Glutamatergic neuron (in vitro differentiated cells): ENCODE measurements at regions not wholly inside any gene's neighbourhood (a gene's known extent, or its start where the extent isn't known, plus 50 kb on each side); places are given as distances from the start of the nearest gene placed in this dataset.

Experiments used
- DNase-seq: peaks from one replicate; pipeline ENCODE4 v3.0.0; 2022
- H3K27ac Mint-ChIP-seq: one replicate; pipeline ENCODE4 v1.8.0; 2020; ENCODE audit warnings: mild to moderate bottlenecking, mixed read lengths, inconsistent platforms; ENCODE audit not compliant: unreplicated experiment
- H3K27me3 Mint-ChIP-seq: one replicate; pipeline ENCODE4 v1.8.0; 2020; ENCODE audit warnings: mild to moderate bottlenecking, moderate library complexity, mixed read lengths, inconsistent platforms; ENCODE audit not compliant: unreplicated experiment
- H3K36me3 Mint-ChIP-seq: one replicate; pipeline ENCODE4 v1.8.0; 2020; ENCODE audit warnings: mild to moderate bottlenecking, mixed read lengths, inconsistent platforms; ENCODE audit not compliant: unreplicated experiment
- H3K4me1 Mint-ChIP-seq: one replicate; pipeline ENCODE4 v1.8.0; 2020; ENCODE audit warnings: mild to moderate bottlenecking, low read depth, mixed read lengths, inconsistent platforms; ENCODE audit not compliant: unreplicated experiment
- H3K4me3 Mint-ChIP-seq: one replicate; pipeline ENCODE4 v1.8.0; 2020; ENCODE audit warnings: mild to moderate bottlenecking, mixed read lengths, inconsistent platforms; ENCODE audit not compliant: unreplicated experiment
- H3K9me3 Mint-ChIP-seq: one replicate; pipeline ENCODE4 v1.8.0; 2020; ENCODE audit warnings: mild to moderate bottlenecking, moderate library complexity, mixed read lengths, inconsistent platforms; ENCODE audit not compliant: unreplicated experiment
- CTCF ChIP-seq: fragments of 200-600 bp; sonication (generic); IDR thresholded peaks from one replicate; pipeline ENCODE4 v1.5.0; 2021; ENCODE audit not compliant: partially characterized antibody, unreplicated experiment

DNA sequence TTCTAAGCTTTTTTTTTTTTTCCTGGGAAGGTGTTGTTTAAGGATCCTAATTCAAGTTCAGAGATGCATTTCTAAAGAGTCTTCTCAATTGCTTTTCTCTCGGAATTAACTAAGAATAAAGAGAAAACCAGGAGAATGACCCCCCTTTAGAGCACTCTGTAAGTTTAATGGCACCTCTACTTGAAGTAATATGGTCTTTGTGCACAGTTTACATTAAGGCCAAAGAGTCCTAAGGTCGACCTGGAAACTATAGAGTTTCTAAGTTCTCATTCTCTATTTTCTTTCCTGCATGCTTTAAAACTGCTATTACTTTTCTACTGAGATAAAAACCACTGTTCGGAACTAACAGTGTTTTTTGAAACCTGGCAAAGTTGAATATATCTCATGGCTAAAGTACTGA, 923.1 kb upstream of the CDH10 start:
- H3K27ac Mint-ChIP-seq: no peak overlapping the region

DNA sequence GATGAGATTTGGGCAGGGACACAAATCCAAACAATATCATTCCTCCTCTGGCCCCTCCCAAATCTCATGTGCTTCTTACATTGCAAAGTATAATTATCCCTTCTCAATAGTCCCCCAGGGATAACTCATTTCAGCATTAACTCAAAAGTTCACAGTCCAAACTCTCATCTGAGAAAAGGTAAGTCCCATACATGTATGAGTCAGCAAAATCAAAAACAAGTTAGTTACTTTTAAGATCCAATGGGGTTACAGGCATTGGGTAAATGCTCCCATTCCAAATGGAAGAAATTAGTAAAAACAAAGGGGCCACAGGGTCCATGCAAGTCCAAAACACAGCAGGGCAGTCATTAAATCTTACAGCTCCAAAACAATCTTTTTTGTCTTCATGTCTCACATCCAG, 917.9 kb upstream of the CDH10 start:
- Mint-ChIP-seq H3K36me3 (peaks cover 19% of the 10 kb centered on the region), H3K4me3 (no peak overlapping the region), H3K9me3 (peaks cover 2% of the 10 kb centered on the region), H3K27me3 (no peaks in the 10 kb centered on the region), H3K27ac (no peak overlapping the region), H3K4me1 (no peaks in the 10 kb centered on the region)
- TF ChIP-seq CTCF: no peak
- no peak for DNase-seq

More for the DNA sequence above, 923.1 kb upstream of the CDH10 start:
- no peak for DNase-seq
- Mint-ChIP-seq H3K9me3 (peaks cover 2% of the 10 kb centered on the region), H3K4me1 (peaks cover 2% of the 10 kb centered on the region), H3K36me3 (peaks cover 9% of the 10 kb centered on the region), H3K4me3 (no peak overlapping the region), H3K27me3 (no peaks in the 10 kb centered on the region)
- TF ChIP-seq CTCF: no peak

DNA sequence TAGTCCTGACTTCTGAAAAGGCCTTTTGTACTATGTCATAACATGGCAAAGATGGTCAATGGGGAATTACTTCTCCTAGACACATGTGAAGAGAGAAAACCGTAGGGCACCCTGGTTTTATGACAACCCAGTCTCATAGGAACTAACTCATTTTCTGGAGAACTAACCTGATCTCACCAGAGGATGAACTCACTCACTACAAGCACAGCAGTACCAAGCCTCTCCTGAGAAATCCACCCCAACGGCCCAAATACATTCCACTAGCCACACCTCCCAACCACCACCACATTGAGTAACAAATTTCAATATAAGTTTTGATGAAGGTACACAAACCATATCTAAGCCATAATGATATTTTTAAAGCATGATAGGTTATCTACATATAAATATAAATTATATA, 909.3 kb upstream of the CDH10 start:
- Mint-ChIP-seq H3K36me3 (no peaks in the 10 kb centered on the region), H3K27ac (no peak overlapping the region), H3K4me3 (no peak overlapping the region), H3K9me3 (no peaks in the 10 kb centered on the region), H3K4me1 (no peaks in the 10 kb centered on the region), H3K27me3 (no peaks in the 10 kb centered on the region)
- TF ChIP-seq CTCF: no peak
- DNase-seq: no peak

DNA sequence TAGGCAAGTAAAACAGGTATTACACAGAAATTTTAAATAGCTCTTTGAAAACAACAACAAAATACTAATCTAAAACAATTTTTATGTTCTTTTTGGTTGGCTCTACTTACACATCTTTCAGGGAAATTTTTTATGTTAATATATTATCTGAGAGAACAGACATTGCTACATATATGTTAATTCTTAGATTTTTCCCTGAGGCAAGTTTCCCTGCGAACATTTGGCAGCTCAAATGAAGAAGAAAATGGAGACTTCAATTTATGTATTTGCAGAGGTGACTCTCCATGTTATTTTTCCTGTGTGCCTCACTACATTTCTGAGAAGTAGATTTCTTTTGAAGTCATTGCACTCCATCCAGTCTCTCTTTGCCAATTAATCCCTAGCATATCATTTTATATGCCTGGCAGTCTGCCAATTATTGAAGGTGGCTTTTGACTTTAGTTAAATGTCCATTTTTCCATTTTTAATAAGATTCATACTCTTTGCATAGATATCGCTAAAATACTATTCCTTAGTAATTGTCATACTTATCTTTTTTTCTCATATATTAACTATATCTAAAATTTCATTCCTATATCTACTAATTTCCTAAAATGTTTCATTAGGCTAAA, 908.2 kb upstream of the CDH10 start:
- TF ChIP-seq CTCF: no peak
- Mint-ChIP-seq H3K4me1 (no peaks in the 10 kb centered on the region), H3K36me3 (no peaks in the 10 kb centered on the region), H3K27ac (no peak overlapping the region), H3K4me3 (no peak overlapping the region), H3K9me3 (no peaks in the 10 kb centered on the region), H3K27me3 (no peaks in the 10 kb centered on the region)
- no peak for DNase-seq

- no peak overlapping the region for H3K4me3 Mint-ChIP-seq
- no peaks in the 10 kb centered on the region for H3K9me3 Mint-ChIP-seq
- H3K36me3 Mint-ChIP-seq: peaks cover 2% of the 10 kb centered on the region
- H3K27me3 Mint-ChIP-seq: no peaks in the 10 kb centered on the region
- H3K4me1 Mint-ChIP-seq: no peaks in the 10 kb centered on the region
- H3K27ac Mint-ChIP-seq: no peak overlapping the region
- no peak for TF ChIP-seq CTCF
- DNase-seq: no peak
Observed at GRCh38 chr5:25550793-25551192, 906.0 kb upstream of the CDH10 start.
